Heart left ventricle (tissue), 16 donors: ENCODE measurements at regions not wholly inside any gene's neighbourhood (a gene's known extent, or its start where the extent isn't known, plus 50 kb on each side); places are given as distances from the start of the nearest gene placed in this dataset.
A peak's percentile ranks its signal among the peaks of the same experiment; 100 is the strongest.

Experiments used
- ATAC-seq, 4 donors: fragments of 200-7000 bp; cut with Tn5 transposase; one replicate each; pipeline ENCODE4 v1.9.1; 2020 to 2022; ENCODE audit warnings: moderate library complexity in 4 of 4, mild to moderate bottlenecking in 3 of 4, moderate number of reproducible peaks in 1 of 4
- DNase-seq, 5 donors: peaks; one replicate each; pipeline ENCODE4 v3.0.0-alpha.2; 2020
- H3K27ac ChIP-seq, 12 donors: fragments of 200-600 bp; sonication (generic) in 4 of 12; one replicate each; pipeline versions ENCODE4 v1.5.0 to v1.8.0; 2016 to 2022; ENCODE audit warnings: mild to moderate bottlenecking in 2 of 12
- H3K27me3 ChIP-seq, 9 donors: fragments of 200-600 bp; sonication (generic) in 2 of 9; one replicate each; pipeline versions ENCODE4 v1.5.1 to v1.8.0; 2016 to 2022; ENCODE audit warnings: mild to moderate bottlenecking in 3 of 9
- H3K36me3 ChIP-seq, 9 donors: fragments of 200-600 bp; sonication (generic) in 2 of 9; one replicate each; pipeline versions ENCODE4 v1.5.0 to v1.8.0; 2018 to 2022; ENCODE audit warnings: mild to moderate bottlenecking in 2 of 9
- H3K4me1 ChIP-seq, 12 donors: fragments of 200-600 bp; sonication (generic) in 4 of 12; one replicate each; pipeline versions ENCODE4 v1.5.0 to v1.8.0; 2016 to 2022; ENCODE audit warnings: mild to moderate bottlenecking in 3 of 12
- H3K4me3 ChIP-seq, 12 donors: fragments of 200-600 bp; sonication (generic) in 4 of 12; one replicate each; pipeline versions ENCODE4 v1.5.0 to v1.8.0; 2017 to 2022; ENCODE audit warnings: mild to moderate bottlenecking in 9 of 12, moderate library complexity in 4 of 12
- H3K9me3 ChIP-seq, 12 donors: fragments of 200-600 bp; sonication (generic) in 4 of 12; one replicate each; pipeline versions ENCODE4 v1.5.0 to v1.8.0; 2016 to 2022; ENCODE audit warnings: mild to moderate bottlenecking in 1 of 12
- CTCF ChIP-seq, 12 donors: fragments of 200-600 bp; sonication (generic) in 4 of 12; IDR thresholded peaks; one replicate each; pipeline versions ENCODE4 v1.5.0 to v1.8.0; 2018 to 2022; ENCODE audit warnings: antibody characterized with exemption in 12 of 12, mild to moderate bottlenecking in 5 of 12
- POLR2A ChIP-seq, 2 donors: fragments of 450-650 bp; IDR thresholded peaks; one replicate each; pipeline ENCODE4 v1.6.1; 2017; ENCODE audit warnings: antibody characterized with exemption in 2 of 2, mild to moderate bottlenecking in 2 of 2, moderate library complexity in 2 of 2
- WGBS, 4 donors: extraction: QIAGEN DNeasy Blood & Tissue Kit in 2 of 4; methylation state at CpG; one replicate each; pipeline versions ENCODE4 v1.1.5 to v1.1.7; 2013 to 2018; 5-methylcytosine and 5-hydroxymethylcytosine counted together
- intact Hi-C, 10 donors: fragments of 100-400 bp; cut with DNase I; formaldehyde crosslinking; loops; one replicate each; pipeline versions ENCODE4 v1.11.1 to v1.14.2; 2022
- donor health status: ischemic (EF 13 %, LVEDD 7.1; RV severe dilation, severe dysfunction).
- donor health status: healthy with polysubstance abuse.
- donor health status: DM: no; HTN: yes; CAD: no.
- donor health status: DM: no; HTN: no; CAD: no.
- donor health status: ischemic (EF 25% LVEDD 6.9; RV normal size, moderate dysfunction).
- donor health status: ischemic (EF 25% LVEDD 5.7; RV mildly dilated, moderate dysfunction).
- donor health status: healthy.
- donor health status: DM: yes; HTN: yes; CAD: no.
- donor health status: ischemic (EF 35%, LVEDD 5.7; RV mildly dilated, moderate dysfunction).
- donor health status: nonischemic (EF 11% LVEDD 7.7; RV severe dilation, severe dysfunction).
- donor health status: DM: yes; HTN: yes; CAD: no.
- donor health status: PGD.
- donor health status: ischemic (EF 29% LVEDD 5.4; RV normal size, mild dysfunction).
- donor health status: nonischemic (EF 23%, LVEDD 6.1; RV moderate dilation, normal function).

DNA sequence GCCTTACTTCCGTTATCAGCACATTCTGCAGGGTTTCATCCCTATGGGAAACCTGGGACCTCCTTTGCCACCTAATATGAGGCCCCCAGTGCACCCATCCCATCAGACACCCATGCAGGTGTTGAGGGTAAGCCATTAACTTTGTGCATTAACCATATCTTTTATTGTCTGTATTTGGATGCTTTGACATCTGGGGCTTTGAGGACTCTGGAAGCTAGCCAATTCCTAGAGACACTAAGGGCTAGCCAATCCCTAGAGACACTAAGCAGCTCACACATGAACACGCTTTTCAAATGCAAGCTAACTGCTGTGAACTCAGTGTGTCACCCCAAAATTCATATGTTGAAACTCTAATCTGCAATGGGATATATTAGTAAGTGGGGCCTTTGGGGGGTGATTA lies 272.5 kb upstream of the COBL start:
- no peaks in the 10 kb centered on the region for H3K4me1 ChIP-seq
- no peak for TF ChIP-seq POLR2A (IDR thresholded peaks at IDR 0.05)
- TF ChIP-seq CTCF (IDR thresholded peaks at IDR 0.05) = no peak
- no peaks in the 10 kb centered on the region for H3K9me3 ChIP-seq
- H3K27ac ChIP-seq = no peak overlapping the region
- no peak overlapping the region for H3K4me3 ChIP-seq
- no peaks in the 10 kb centered on the region for H3K36me3 ChIP-seq
- WGBS, 4 donors = 54 to 70% (median 59%) methylated on average over 2 of the region's 2 CpGs
- intact Hi-C loops = no loop called here
- DNase-seq (no peak), ATAC-seq (no peak)
- H3K27me3 ChIP-seq = no peaks in the 10 kb centered on the region

GRCh38 chr7:51587604-51588003 lies 271.0 kb upstream of the COBL start:
- WGBS, 4 donors = 50 to 63% (median 57%) methylated on average over 3 of the region's 3 CpGs
- intact Hi-C loops = no loop called here
- no peak for ATAC-seq
- Histone ChIP-seq H3K9me3 (no peaks in the 10 kb centered on the region), H3K27ac (no peak overlapping the region), H3K4me3 (no peak overlapping the region), H3K36me3 (no peaks in the 10 kb centered on the region), H3K4me1 (no peaks in the 10 kb centered on the region), H3K27me3 (no peaks in the 10 kb centered on the region)
- TF ChIP-seq CTCF (IDR thresholded peaks at IDR 0.05) (no peak), POLR2A (IDR thresholded peaks at IDR 0.05) (no peak)
- no peak for DNase-seq

DNA sequence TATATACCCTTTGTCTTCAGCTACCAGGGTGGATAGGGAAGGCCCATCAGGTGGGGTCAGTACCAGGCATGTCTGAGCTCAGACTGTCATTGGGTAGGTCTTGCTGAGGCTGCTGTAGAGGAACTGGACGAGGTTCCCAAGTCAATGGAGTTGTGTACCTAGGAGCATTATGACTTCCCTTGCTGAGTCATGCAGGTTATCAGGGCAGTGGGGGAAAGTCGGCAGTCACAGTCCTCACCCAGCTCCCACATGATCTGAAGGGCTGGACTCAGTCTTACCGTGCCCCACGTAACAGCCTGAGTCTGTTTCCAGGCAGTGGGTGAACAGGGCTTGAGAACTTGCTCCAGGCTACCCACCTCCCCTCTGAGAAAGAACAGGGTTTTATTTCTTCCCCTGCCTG lies 260.8 kb upstream of the COBL start:
- 72 to 79% (median 74%) methylated on average over 4 of the region's 4 CpGs for WGBS, 4 donors
- TF ChIP-seq CTCF (IDR thresholded peaks at IDR 0.05) (no peak), POLR2A (IDR thresholded peaks at IDR 0.05) (no peak)
- Histone ChIP-seq H3K9me3 (peaks cover 0 to 20% (median 0%) of the 10 kb centered on the region in 12 donors), H3K4me3 (no peak overlapping the region), H3K27ac (no peak overlapping the region), H3K4me1 (no peaks in the 10 kb centered on the region), H3K36me3 (no peaks in the 10 kb centered on the region), H3K27me3 (no peaks in the 10 kb centered on the region)
- intact Hi-C loops = no loop called here
- ATAC-seq = no peak
- DNase-seq = no peak

DNA sequence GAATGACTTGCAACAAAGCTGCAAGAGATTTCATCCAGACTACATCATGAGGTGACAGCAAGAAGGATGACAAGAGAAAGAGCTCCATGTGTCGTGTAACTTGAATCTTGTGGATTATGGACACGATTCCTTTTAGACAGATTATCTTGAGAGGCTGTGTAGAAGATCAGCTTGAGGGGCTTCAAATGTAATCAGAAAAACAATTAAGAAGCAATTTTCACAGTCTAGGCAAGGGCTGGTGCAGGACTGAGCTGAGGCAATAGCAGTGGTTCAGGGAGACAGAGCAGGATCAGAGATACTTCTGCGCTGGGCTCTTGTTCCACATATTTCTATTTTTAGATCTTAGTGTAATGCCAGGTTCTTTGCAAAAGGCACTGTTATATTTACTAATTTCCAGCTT lies 253.0 kb upstream of the COBL start:
- ATAC-seq (peak in 1 of 4 donors; percentile 32), DNase-seq (no peak)
- 47 to 61% (median 56%) methylated on average over 3 of the region's 3 CpGs for WGBS, 4 donors
- intact Hi-C loops = no loop called here
- no peak overlapping the region for H3K4me3 ChIP-seq
- no peaks in the 10 kb centered on the region for H3K4me1 ChIP-seq
- no peaks in the 10 kb centered on the region for H3K36me3 ChIP-seq
- no peaks in the 10 kb centered on the region for H3K27me3 ChIP-seq
- TF ChIP-seq CTCF (IDR thresholded peaks at IDR 0.05) = no peak
- TF ChIP-seq POLR2A (IDR thresholded peaks at IDR 0.05) = no peak
- peaks cover 0 to 12% (median 0%) of the 10 kb centered on the region in 12 donors for H3K9me3 ChIP-seq
- no peak overlapping the region for H3K27ac ChIP-seq
